ENCODE measurements at regions not wholly inside any gene's neighbourhood (a gene's known extent, or its start where the extent isn't known, plus 50 kb on each side); places are given as distances from the start of the nearest gene placed in this dataset.
A peak's percentile ranks its signal among the peaks of the same experiment; 100 is the strongest.

GRCh38 chr6:147099974-147100373 is 104.2 kb upstream of the STXBP5 start:
- Histone ChIP-seq H3K4me3 (replicated peaks; ENCODE audit: insufficient read depth, low read length) (no peak overlapping the region), H3K27me3 (ENCODE audit: insufficient read depth, poor library complexity, severe bottlenecking) (no peaks in the 10 kb centered on the region), H3K27ac (replicated peaks) (no peak overlapping the region)
- TF ChIP-seq REST (IDR thresholded peaks at IDR 0.05; ENCODE audit: insufficient replicate concordance, low read depth) (no peak), SPI1 (IDR thresholded peaks at IDR 0.05; ENCODE audit: borderline replicate concordance, low read depth) (peak; percentile 31; the same call in 1 of the 2 replicates), CTCF (IDR thresholded peaks at IDR 0.05; ENCODE audit: insufficient read depth, low read length) (no peak), GABPA (IDR thresholded peaks at IDR 0.05; ENCODE audit: low read depth) (no peak), POLR2AphosphoS5 (IDR thresholded peaks at IDR 0.05; ENCODE audit: low read depth) (no peak)
- DNase-seq (ENCODE audit: low read depth in 1 of 2, low spot score in 1 of 2), result no peak

- Histone ChIP-seq H3K27ac (replicated peaks) (no peak overlapping the region), H3K4me3 (replicated peaks; ENCODE audit: insufficient read depth, low read length) (no peak overlapping the region), H3K27me3 (ENCODE audit: insufficient read depth, poor library complexity, severe bottlenecking) (no peaks in the 10 kb centered on the region)
- no peak for DNase-seq (ENCODE audit: low read depth in 1 of 2, low spot score in 1 of 2)
- TF ChIP-seq CTCF (IDR thresholded peaks at IDR 0.05; ENCODE audit: insufficient read depth, low read length) (no peak), SPI1 (IDR thresholded peaks at IDR 0.05; ENCODE audit: borderline replicate concordance, low read depth) (no peak), GABPA (IDR thresholded peaks at IDR 0.05; ENCODE audit: low read depth) (no peak), REST (IDR thresholded peaks at IDR 0.05; ENCODE audit: insufficient replicate concordance, low read depth) (no peak), POLR2AphosphoS5 (IDR thresholded peaks at IDR 0.05; ENCODE audit: low read depth) (no peak)
Observed at GRCh38 chr6:147103007-147103406, 101.2 kb upstream of the STXBP5 start.

- DNase-seq (ENCODE audit: low read depth in 1 of 2, low spot score in 1 of 2), result no peak
- TF ChIP-seq GABPA (IDR thresholded peaks at IDR 0.05; ENCODE audit: low read depth), result no peak
- no peak for TF ChIP-seq CTCF (IDR thresholded peaks at IDR 0.05; ENCODE audit: insufficient read depth, low read length)
- TF ChIP-seq POLR2AphosphoS5 (IDR thresholded peaks at IDR 0.05; ENCODE audit: low read depth), result no peak
- TF ChIP-seq SPI1 (IDR thresholded peaks at IDR 0.05; ENCODE audit: borderline replicate concordance, low read depth), result no peak
- TF ChIP-seq REST (IDR thresholded peaks at IDR 0.05; ENCODE audit: insufficient replicate concordance, low read depth), result no peak
Observed at GRCh38 chr6:147103694-147104093, 100.5 kb upstream of the STXBP5 start.

More at GRCh38 chr6:147103694-147104093, 100.5 kb upstream of the STXBP5 start:
- Histone ChIP-seq H3K4me3 (replicated peaks; ENCODE audit: insufficient read depth, low read length) (no peak overlapping the region), H3K27ac (replicated peaks) (peak overlapping the region; percentile 31), H3K27me3 (ENCODE audit: insufficient read depth, poor library complexity, severe bottlenecking) (no peaks in the 10 kb centered on the region)
